ENCODE measurements at regions not wholly inside any gene's neighbourhood (a gene's known extent, or its start where the extent isn't known, plus 50 kb on each side); places are given as distances from the start of the nearest gene placed in this dataset.

GRCh38 chr6:120493505-120493904 is 840.8 kb downstream of the TBC1D32 start (continued):
- TF ChIP-seq CTCF (conservative IDR thresholded peaks at IDR 0.05; ENCODE audit: low read depth in 2 of 2) = no peak
- TF ChIP-seq STAT1 (IDR thresholded peaks at IDR 0.05; ENCODE audit: unreplicated experiment) = no peak
- TF ChIP-seq ZNF114 (CRISPR knock-in tag; IDR thresholded peaks at IDR 0.05) = no peak
- TF ChIP-seq CREB1 (CRISPR knock-in tag; IDR thresholded peaks at IDR 0.05; ENCODE audit: low read depth) = no peak
- TF ChIP-seq REST (IDR thresholded peaks at IDR 0.05; ENCODE audit: unreplicated experiment) = no peak
- no peak for TF ChIP-seq JUNB (IDR thresholded peaks at IDR 0.05; ENCODE audit: unreplicated experiment)
- no peak for TF ChIP-seq NANOG (IDR thresholded peaks at IDR 0.05; ENCODE audit: borderline replicate concordance)
- TF ChIP-seq POLR2AphosphoS5 (IDR thresholded peaks at IDR 0.05; ENCODE audit: low read depth) = no peak
- TF ChIP-seq EZH2phosphoT487 (IDR thresholded peaks at IDR 0.05; ENCODE audit: unreplicated experiment) = no peak
- TF ChIP-seq EZH2 (IDR thresholded peaks at IDR 0.05; ENCODE audit: low read depth, unreplicated experiment) = no peak
- TF ChIP-seq, protein P1, sequence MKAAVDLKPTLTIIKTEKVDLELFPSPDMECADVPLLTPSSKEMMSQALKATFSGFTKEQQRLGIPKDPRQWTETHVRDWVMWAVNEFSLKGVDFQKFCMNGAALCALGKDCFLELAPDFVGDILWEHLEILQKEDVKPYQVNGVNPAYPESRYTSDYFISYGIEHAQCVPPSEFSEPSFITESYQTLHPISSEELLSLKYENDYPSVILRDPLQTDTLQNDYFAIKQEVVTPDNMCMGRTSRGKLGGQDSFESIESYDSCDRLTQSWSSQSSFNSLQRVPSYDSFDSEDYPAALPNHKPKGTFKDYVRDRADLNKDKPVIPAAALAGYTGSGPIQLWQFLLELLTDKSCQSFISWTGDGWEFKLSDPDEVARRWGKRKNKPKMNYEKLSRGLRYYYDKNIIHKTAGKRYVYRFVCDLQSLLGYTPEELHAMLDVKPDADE (IDR thresholded peaks at IDR 0.05) = no peak

DNA sequence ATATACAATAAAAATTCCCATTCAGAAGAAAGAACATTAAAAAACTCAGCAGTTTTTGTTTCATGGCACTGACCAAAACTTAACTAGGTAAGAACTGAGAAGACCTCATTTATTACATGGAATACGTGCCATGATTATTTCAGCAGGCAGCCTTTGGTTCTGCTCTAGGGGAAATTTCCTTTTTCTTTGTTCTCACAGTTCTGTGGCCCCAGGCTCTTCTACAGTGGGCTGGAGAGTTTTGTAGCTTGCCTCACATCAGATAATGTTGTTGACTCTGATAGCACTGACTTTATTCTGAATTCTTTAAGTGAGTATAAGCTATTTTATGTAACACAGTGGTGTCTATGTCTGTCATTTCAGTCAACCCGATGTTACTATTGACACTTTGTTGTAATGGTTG is 844.3 kb downstream of the TBC1D32 start:
- Histone ChIP-seq H3F3A (replicated peaks; ENCODE audit: low read depth) (no peaks in the 10 kb centered on the region), H3K36me3 (ENCODE audit: insufficient read depth) (no peaks in the 10 kb centered on the region), H3K27me3 (ENCODE audit: insufficient read depth) (no peaks in the 10 kb centered on the region), H3K79me2 (replicated peaks; ENCODE audit: insufficient read depth) (no peaks in the 10 kb centered on the region), H2AFZ (no peak overlapping the region), H3K4me1 (ENCODE audit: insufficient read depth) (no peaks in the 10 kb centered on the region), H3K4me2 (no peak overlapping the region), H3K27ac (ENCODE audit: low read depth) (no peak overlapping the region), H4K20me1 (replicated peaks; ENCODE audit: insufficient read depth) (no peaks in the 10 kb centered on the region), H3K4me3 (no peak overlapping the region), H3K9me2 (ENCODE audit: insufficient read depth) (no peaks in the 10 kb centered on the region)
- no peaks in the 10 kb centered on the region for H3K9me3 Mint-ChIP-seq
- DNase-seq (ENCODE audit: low spot score) (no peak), ATAC-seq (no peak)
- no peaks in the 10 kb centered on the region for H3K36me3 Mint-ChIP-seq (ENCODE audit: low read depth)
- H3K27ac Mint-ChIP-seq = no peak overlapping the region
- H3K4me1 Mint-ChIP-seq = no peaks in the 10 kb centered on the region
- no peak overlapping the region for H3K4me3 Mint-ChIP-seq
- H3K27me3 Mint-ChIP-seq (ENCODE audit: insufficient read depth, low read depth, poor library complexity) = no peaks in the 10 kb centered on the region
- TF ChIP-seq ZNF331 (CRISPR knock-in tag; IDR thresholded peaks at IDR 0.05; ENCODE audit: low read depth) = no peak
- TF ChIP-seq STAT1 (IDR thresholded peaks at IDR 0.05; ENCODE audit: unreplicated experiment) = no peak
- TF ChIP-seq CREB1 (CRISPR knock-in tag; IDR thresholded peaks at IDR 0.05; ENCODE audit: low read depth) = no peak
- no peak for TF ChIP-seq POLR2AphosphoS5 (IDR thresholded peaks at IDR 0.05; ENCODE audit: low read depth)
- TF ChIP-seq EZH2 (IDR thresholded peaks at IDR 0.05; ENCODE audit: low read depth, unreplicated experiment) = no peak
- TF ChIP-seq REST (IDR thresholded peaks at IDR 0.05; ENCODE audit: unreplicated experiment) = no peak
- no peak for TF ChIP-seq NANOG (IDR thresholded peaks at IDR 0.05; ENCODE audit: borderline replicate concordance)
